ENCODE measurements at regions not wholly inside any gene's neighbourhood (a gene's known extent, or its start where the extent isn't known, plus 50 kb on each side); places are given as distances from the start of the nearest gene placed in this dataset.
"Not testable (repeated sequence)": the region's sequence is repeated elsewhere in the genome, so short reads cannot be mapped to it uniquely, and the experiment has no call there.

- DNase-seq (ENCODE audit: low read depth in 2 of 2) = no peak
Observed at GRCh38 chr10:129203819-129204218, 263.2 kb upstream of the MGMT start.

GRCh38 chr10:129207297-129207696 is 259.7 kb upstream of the MGMT start:
- no peak for DNase-seq (ENCODE audit: low read depth in 2 of 2)

GRCh38 chr10:129210876-129211275 is 256.2 kb upstream of the MGMT start:
- no peak for DNase-seq (ENCODE audit: low read depth in 2 of 2)

- DNase-seq (ENCODE audit: low read depth in 2 of 2) = no peak
Observed at GRCh38 chr10:129213256-129213655, 253.8 kb upstream of the MGMT start.

- not testable (repeated sequence) for DNase-seq (ENCODE audit: low read depth in 2 of 2)
Observed at GRCh38 chr10:129213996-129214395, 253.0 kb upstream of the MGMT start.

DNA sequence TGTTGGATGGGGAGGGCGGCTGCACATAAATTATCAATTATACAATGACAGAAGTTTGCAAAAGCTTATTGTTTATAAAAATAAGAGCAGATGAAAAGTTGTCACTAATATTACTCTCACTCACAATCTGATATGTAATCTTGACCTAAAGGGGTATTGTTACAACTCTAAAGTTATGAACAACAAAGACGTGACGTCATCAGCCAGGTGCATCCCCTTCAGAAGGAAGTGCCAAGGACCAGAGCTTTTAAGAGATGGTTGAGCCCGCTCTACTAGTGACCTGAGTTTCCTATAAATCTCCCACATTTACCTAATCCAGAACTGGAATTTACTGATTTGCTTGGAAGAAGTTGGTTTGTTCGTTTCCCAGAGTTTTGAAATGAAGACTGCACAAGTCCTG is 247.7 kb upstream of the MGMT start:
- DNase-seq (ENCODE audit: low read depth in 2 of 2) = no peak

- DNase-seq (ENCODE audit: low read depth in 2 of 2) = no peak
Observed at GRCh38 chr10:129222436-129222835, 244.6 kb upstream of the MGMT start.

DNA sequence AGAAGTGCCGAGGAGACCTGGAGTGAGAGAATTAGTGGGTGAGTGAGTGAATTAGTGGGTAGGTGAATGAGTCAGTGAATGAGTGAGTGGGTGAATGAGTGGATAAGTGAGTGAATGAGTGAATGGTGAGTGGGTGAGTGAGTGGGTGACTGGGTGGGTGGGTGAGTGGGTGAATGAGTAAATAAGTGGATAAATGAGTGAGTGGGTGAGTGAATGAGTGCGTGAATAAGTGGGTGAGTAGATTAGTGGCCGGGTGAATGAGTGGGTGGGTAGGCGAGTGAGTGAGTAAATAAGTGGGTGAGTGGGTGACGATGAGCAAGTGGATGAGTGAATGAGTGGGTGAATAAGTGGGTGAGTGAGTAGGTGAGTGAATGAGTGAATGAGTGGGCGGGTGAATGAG is 243.7 kb upstream of the MGMT start:
- DNase-seq (ENCODE audit: low read depth in 2 of 2) = no peak

DNA sequence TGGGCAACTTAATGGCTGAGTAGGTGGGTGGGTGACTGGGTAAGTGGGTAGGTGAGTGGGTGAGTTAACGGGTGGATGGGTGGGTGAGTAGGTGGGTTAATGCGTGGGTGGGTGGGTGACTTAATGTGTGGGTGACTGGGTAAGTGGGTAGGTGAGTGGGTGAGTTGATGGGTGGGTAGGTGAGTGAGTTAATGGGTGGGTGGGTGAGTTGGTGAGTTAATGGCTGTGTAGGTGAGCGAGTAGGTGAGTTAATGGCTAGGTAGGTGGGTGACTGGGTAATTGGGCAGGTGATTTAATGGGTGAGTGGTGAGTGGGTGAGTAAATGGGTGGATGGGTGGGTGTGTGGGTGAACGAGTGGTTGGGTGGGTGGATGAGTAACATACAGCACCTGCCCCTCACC is 243.0 kb upstream of the MGMT start:
- no peak for DNase-seq (ENCODE audit: low read depth in 2 of 2)

DNA sequence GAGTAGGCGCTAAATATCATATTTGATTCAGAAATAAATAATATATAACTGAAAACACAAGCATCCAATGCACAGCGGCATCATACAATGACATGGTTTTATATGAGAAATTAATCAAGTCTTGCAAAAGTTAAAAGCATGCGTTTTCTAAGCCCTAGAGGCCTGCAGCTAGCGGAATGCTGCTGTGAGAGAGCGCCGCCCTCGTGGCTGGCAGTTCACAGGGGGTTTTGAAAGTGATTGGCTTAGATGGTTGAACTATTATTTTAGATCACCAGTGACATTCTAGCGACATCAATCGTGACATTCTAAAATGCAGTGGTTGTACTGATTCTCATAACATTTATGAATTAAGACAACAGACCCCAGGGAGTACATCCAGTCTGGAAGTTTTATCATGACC is 235.2 kb upstream of the MGMT start:
- no peak for DNase-seq (ENCODE audit: low read depth in 2 of 2)

- DNase-seq (ENCODE audit: low read depth in 2 of 2) = no peak
Observed at GRCh38 chr10:129233351-129234148, 233.5 kb upstream of the MGMT start.

DNA sequence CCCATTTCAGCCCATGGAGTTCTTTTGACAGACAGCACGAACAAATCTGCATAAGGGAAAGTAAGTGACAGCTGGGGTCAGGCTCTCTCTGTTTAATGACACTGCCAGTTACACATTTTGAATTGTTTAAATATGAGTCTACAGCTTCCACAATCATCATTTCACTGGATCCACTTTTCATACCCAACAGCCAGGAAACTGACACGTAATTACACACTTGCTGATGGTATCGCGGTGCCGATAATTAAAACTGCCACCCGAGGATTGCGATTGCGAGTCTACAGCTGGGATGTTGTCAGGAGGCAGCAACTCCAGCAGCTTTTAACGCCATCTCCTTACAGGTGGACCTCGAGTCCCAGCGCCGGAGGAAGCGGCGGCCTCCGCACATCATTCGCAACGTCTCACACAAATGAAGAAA is 230.8 kb upstream of the MGMT start:
- no peak for DNase-seq (ENCODE audit: low read depth in 2 of 2)

DNA sequence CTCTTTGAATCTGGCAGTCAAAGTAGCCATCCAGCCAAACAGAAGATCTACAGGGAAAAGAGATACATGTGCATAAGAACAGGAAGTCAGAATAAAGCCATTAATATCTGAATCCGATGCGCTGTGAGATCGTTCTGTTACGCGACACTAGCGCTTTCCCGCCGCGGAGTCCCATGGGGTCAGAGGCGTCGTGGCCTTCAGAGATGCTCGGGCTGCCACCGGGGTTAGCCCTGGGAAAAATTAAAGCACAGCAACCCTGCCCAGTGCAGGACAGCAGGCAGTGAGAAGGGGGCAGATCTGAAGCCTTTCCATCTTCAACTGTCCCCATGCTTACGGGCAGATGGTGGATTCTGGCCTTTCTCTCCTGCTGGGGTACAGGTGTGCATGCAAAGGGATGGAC is 225.6 kb upstream of the MGMT start:
- DNase-seq (ENCODE audit: low read depth in 2 of 2) = no peak

- DNase-seq (ENCODE audit: low read depth in 2 of 2) = no peak
Observed at GRCh38 chr10:129244298-129244697, 222.7 kb upstream of the MGMT start.

GRCh38 chr10:129244757-129245156 is 222.3 kb upstream of the MGMT start:
- no peak for DNase-seq (ENCODE audit: low read depth in 2 of 2)

DNA sequence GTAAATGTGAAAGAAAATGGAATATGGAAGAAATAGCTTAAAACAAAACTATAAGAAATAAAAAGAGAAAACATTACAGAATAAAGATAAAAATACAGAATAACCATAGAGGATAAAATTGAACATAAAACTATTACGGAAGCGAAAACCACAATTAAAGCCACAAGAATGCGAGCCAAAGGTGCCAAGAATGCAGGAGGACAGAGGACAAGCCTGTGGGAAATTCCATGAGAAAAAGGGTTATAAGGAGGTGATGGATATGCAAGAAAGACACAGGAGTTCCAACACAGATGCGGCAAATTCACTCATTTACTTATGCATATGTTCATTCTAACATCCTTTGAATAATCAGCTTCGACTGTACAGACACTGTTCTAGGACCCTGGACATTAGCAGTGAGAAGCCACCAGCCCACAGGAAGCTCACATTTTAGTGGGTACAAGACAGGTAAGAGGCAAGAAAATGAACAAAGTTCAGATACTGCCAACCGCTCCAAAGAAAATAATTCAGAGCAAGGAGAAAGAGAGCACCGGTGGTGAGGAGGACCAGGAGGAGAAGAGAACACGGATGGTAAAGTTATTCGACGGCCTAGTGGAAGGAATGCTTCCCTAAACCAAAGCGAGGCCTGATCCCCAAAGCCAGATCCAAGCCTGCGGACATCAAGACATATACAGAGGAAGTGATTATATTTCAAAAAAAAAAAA is 213.7 kb upstream of the MGMT start:
- DNase-seq (ENCODE audit: low read depth in 2 of 2) = no peak

- no peak for DNase-seq (ENCODE audit: low read depth in 2 of 2)
Observed at GRCh38 chr10:129253865-129254179, 213.2 kb upstream of the MGMT start.

DNA sequence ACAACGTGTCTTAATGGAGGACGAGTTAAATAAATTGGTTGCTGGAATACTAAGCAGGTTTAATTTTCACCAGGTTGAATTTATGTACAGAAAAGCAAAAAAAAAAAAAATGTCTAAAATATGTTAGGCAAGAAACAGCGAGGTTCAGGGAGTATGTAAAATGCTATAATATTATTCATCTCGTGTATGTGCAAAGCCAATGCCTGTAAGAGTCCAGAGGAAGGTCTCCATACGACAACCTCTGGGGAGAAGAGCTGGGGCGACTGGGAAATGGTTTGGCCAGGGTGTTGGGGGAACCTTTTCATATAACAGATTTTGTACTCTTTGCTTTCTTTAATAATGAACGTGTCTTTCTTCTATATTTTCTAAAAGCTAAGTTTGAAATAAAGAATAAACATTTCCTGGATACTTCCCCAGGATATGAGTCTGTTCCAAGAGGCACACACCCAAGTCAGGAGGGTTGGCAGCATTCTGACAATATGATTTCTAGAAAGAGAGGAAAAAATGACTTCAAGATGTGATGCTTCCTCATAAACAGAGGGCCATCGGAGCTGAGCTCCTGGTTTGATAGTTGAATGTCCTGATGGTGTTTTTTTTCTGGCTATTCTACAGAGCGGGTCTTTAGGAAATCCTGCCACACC is 208.6 kb upstream of the MGMT start:
- DNase-seq (ENCODE audit: low read depth in 2 of 2) = no peak

GRCh38 chr10:129259128-129259815 is 207.8 kb upstream of the MGMT start:
- no peak for DNase-seq (ENCODE audit: low read depth in 2 of 2)

- no peak for DNase-seq (ENCODE audit: low read depth in 2 of 2)
Observed at GRCh38 chr10:129272176-129272575, 194.9 kb upstream of the MGMT start.

DNA sequence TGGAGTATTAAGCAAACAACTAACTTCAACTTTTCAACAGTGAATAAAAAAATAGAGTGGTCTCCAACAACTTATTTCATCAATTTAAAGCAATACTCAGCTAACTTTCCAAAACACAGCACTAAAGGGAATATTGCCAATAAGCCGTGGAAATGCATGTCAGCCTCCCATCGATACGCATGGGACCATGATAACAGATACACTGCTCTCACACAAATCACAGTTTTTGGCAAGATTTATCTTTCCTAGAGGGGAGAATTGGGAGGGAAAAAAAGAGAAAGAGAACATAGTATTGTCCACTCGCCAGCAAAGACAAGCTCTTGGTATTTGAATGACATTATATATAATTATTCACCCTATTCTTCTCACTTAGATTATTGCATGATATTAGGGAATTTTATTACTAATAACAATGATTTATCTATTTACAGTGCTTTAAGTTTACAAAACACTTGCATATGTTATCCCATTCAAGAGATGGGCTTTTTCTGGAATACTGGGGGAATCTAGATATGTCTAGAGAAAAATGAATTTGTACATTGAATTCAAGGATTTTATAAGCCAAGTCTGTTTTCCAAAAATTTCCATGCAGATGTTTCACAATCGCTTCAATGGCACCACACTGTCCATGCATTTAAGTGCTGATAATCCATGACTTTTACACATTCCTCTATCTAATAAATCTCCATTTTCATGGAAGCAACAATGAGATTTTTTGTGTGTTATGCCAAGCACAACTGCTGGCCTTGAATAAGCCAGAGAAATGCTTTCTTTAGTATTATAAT is 194.0 kb upstream of the MGMT start:
- DNase-seq (ENCODE audit: low read depth in 2 of 2) = no peak

GRCh38 chr10:129273860-129274259 is 193.2 kb upstream of the MGMT start:
- no peak for DNase-seq (ENCODE audit: low read depth in 2 of 2)
